ENCODE measurements at regions not wholly inside any gene's neighbourhood (a gene's known extent, or its start where the extent isn't known, plus 50 kb on each side); places are given as distances from the start of the nearest gene placed in this dataset.
A peak's percentile ranks its signal among the peaks of the same experiment; 100 is the strongest.
"Not testable (repeated sequence)": the region's sequence is repeated elsewhere in the genome, so short reads cannot be mapped to it uniquely, and the experiment has no call there.

DNA sequence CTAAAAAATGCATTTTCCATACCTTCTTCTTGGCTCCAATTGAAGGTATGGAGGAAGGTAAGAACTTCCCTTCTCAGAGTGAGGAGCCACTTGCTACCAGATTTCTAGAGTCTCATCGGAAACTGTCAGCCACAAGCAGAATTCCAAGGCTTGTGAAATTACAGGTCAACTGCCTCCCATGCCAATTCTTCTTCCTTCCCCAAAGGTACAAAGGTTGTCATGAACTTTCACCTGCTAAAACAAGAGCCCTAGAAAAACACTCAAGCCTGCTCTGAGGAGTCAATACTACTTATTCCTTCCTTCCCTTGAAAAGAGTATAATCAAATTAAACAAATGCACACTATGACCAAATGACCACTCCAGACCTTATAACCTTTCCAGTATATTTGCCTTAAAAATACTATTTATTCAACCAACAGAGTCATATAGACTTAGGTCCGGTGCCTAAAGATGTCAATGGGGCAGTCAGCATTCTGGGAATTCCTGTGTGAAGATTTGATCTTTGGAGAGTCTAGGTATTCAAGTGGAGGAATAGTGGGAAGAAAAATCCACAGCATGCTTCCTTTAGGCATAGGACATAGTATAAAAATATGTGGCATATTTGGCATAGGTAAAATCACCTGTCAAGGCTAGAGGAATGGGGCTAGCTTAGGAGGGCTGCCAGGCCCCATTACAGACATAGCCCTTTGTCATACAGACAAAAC is 539.3 kb downstream of the LIG4 start:
- no peaks in the 10 kb centered on the region for H3K4me1 Mint-ChIP-seq
- no peak overlapping the region for H3K27ac Mint-ChIP-seq
- H3K9me3 Mint-ChIP-seq = peaks cover 3% of the 10 kb centered on the region
- no peak overlapping the region for H3K4me3 Mint-ChIP-seq
- H3K27me3 Mint-ChIP-seq = no peaks in the 10 kb centered on the region
- ATAC-seq = no peak
- no peaks in the 10 kb centered on the region for H3K36me3 Mint-ChIP-seq

DNA sequence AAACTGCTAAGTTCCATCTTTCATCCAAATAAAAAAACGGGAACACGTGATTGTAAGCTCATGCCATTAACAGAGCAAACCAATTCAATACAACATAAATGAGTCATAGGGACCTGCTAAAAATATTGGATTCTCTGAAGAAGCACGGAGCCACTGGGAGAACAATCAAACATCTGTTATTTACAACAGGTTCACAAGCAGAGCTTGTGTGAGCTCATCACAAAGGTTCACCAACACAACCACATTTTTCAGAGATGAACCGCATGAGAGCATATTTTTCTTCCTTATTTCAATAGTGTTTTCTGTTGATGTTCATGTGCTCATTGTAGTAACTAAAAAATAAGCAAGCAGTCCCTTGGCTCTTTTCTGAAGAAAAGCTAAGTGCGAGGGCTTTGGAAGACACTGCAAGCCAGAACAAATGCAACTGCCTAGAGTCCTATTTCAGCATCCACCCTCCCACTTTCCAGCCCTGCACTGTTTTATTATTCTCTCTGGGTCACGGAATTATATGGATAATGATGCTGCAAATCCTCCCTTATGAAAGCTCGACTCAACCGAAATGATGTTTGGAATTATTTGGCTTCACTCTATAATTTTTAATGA is 545.8 kb downstream of the LIG4 start:
- no peaks in the 10 kb centered on the region for H3K36me3 Mint-ChIP-seq
- H3K27ac Mint-ChIP-seq = no peak overlapping the region
- peaks cover 3% of the 10 kb centered on the region for H3K9me3 Mint-ChIP-seq

DNA sequence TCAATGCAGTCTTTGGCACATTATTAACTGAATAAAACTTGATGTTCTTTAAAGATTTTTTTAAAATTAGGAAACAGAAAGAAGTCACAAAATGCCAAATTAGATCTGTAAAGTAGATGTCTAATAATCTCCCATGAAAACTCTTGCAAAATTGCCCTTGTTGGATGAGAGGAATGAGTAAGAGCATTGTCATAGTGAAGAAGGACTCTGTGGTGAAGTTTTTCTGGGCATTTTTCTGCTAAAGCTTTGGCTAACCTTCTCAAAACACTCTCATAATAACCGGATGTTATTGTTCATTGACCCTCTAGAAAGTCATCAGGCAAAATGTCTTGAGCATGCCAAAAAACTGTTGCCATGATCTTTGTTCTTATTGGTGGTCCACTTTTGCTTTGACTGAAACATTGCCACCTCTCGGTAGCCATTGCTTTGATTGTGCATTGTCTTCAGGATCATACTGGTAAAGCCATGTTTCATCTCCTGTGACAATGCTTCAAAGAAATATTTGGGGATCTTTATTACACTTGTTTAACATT is 549.3 kb downstream of the LIG4 start:
- Mint-ChIP-seq H3K4me3 (no peak overlapping the region), H3K4me1 (no peaks in the 10 kb centered on the region), H3K27ac (no peak overlapping the region), H3K36me3 (no peaks in the 10 kb centered on the region), H3K9me3 (peaks cover 8% of the 10 kb centered on the region), H3K27me3 (no peaks in the 10 kb centered on the region)
- no peak for ATAC-seq

More for the DNA sequence above, 545.8 kb downstream of the LIG4 start:
- ATAC-seq = no peak
- Mint-ChIP-seq H3K4me3 (no peak overlapping the region), H3K4me1 (no peaks in the 10 kb centered on the region), H3K27me3 (no peaks in the 10 kb centered on the region)

DNA sequence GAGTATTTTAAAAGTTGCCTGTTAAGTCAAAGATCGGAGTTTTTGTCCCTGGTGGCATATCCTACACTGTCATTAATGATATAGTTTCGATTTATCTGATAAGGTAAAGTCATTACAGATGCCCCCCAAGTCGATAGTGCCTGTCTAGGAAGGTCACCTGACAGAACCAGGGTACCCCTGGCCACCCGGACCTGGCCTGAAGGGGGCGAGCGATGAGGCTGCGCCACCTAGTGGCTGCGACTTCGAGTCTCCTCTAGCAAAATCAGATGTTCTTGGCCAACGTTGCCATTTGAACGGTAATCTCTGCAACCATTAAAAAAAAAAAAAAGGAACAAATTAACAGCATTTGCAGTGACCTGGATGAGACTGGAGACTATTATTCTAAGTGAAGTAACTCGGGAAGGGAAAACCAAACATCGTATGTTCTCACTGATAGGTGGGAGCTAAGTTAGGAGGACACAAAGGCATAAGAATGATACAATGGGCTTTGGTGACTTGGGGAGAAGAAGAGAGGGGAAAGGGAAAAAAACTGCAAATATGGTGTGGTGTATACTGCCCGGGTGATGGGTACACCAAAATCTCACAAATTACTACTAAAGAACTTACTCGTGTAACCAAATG is 565.1 kb downstream of the LIG4 start:
- Mint-ChIP-seq H3K9me3 (no peaks in the 10 kb centered on the region), H3K4me3 (no peak overlapping the region), H3K27ac (no peak overlapping the region), H3K27me3 (no peaks in the 10 kb centered on the region), H3K4me1 (no peaks in the 10 kb centered on the region), H3K36me3 (no peaks in the 10 kb centered on the region)
- ATAC-seq = no peak

DNA sequence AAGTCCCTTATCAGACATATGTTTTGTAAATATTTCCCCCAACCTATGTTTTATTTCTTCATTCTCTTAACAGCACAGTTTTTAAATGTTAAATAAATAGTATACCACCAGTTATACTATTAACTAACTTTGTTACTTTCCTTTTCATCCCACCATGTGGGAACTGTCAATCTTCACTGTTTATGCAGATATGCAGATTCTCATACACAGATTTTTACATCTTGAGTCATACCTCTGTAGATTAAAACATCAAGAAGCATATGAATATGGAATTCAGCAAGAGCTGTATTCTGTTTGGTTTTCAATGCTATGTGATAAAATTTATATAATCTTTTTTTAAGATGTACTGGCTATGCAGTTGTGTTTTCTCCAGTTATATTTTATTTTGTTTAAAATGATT is 566.3 kb downstream of the LIG4 start:
- Mint-ChIP-seq H3K27ac (no peak overlapping the region), H3K4me1 (no peaks in the 10 kb centered on the region), H3K4me3 (no peak overlapping the region), H3K36me3 (no peaks in the 10 kb centered on the region), H3K27me3 (no peaks in the 10 kb centered on the region), H3K9me3 (no peaks in the 10 kb centered on the region)
- ATAC-seq = no peak

DNA sequence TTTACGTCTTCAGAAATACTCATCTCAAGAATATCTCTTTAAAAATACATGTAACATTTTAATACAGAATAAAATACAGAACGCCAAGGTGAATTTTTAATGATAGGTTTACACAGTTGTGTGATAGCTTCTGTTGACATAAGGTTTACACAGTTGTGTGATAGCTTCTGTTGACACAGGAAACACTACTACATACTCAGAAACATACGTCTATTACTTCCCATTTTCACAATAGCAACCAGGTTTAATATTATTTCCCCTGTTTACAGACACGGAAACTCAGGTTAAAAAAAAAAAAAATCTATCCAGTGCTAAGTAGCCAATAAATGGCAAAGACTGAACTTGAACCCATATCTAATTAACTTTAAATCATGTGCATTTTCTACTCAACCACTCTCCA is 571.2 kb downstream of the LIG4 start:
- no peaks in the 10 kb centered on the region for H3K27me3 Mint-ChIP-seq
- no peak overlapping the region for H3K27ac Mint-ChIP-seq
- no peaks in the 10 kb centered on the region for H3K36me3 Mint-ChIP-seq
- H3K9me3 Mint-ChIP-seq = peaks cover 3% of the 10 kb centered on the region
- ATAC-seq = no peak
- H3K4me3 Mint-ChIP-seq = no peak overlapping the region
- no peaks in the 10 kb centered on the region for H3K4me1 Mint-ChIP-seq

DNA sequence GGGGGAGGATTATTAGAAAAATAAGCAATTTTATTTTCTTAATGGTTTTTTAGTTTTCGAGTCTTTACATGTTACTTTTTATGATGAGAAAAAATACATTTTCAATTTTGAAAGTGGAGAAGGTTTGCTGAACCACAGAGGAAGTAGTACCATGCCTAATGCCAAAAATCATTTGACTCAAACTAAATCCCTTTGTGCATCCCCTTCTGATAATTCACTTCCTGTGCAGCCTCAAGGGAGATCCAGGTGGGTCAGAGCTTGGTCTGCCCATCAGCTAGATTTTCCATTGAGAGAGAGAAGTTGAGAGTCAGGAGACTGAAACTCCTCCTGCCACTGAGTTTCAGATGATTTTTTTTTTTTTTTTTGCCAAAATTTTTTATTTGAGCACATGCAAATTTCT is 571.7 kb downstream of the LIG4 start:
- ATAC-seq = no peak
- H3K9me3 Mint-ChIP-seq = peaks cover 3% of the 10 kb centered on the region
- H3K27me3 Mint-ChIP-seq = no peaks in the 10 kb centered on the region
- H3K27ac Mint-ChIP-seq = no peak overlapping the region
- no peaks in the 10 kb centered on the region for H3K4me1 Mint-ChIP-seq
- H3K4me3 Mint-ChIP-seq = no peak overlapping the region
- H3K36me3 Mint-ChIP-seq = no peaks in the 10 kb centered on the region

DNA sequence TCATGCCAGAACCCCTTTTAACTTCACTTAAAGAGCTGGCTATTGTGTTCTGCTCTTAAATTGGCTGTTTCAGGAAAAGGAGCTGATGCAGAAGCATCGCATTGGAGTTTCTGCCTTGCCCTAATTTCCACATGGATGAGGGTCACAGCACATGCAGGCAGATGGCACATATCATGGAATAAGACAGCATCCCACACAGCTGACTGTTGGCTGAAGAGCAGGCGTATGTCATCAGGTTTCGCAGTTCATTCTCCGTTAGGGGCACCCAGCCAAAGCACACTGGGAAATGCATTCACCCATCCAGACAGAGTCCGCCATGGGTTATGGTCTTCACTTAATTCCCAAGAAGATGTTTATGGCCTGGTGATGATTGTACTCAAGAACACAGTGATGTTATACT is 572.5 kb downstream of the LIG4 start:
- no peaks in the 10 kb centered on the region for H3K36me3 Mint-ChIP-seq
- no peaks in the 10 kb centered on the region for H3K4me1 Mint-ChIP-seq
- H3K4me3 Mint-ChIP-seq = no peak overlapping the region
- ATAC-seq = no peak
- no peak overlapping the region for H3K27ac Mint-ChIP-seq
- no peaks in the 10 kb centered on the region for H3K27me3 Mint-ChIP-seq
- peaks cover 3% of the 10 kb centered on the region for H3K9me3 Mint-ChIP-seq

DNA sequence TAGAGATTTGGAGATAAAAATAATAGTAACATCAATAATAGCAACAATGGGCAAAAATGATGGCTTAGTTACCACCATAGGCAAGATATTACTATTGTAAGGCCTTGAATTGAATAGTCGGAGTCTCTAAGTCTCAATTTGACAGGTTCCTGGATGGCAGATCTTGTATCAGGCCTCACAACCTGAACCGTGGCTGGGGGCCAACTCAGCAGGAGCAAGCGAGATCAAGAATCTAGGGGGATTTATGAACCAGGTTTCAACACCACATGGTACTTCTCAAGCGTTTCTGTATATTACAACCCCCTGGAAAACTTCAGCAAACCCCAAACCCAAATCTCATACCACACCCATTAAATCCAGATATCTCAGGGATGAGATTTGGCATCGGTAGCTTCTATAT is 573.8 kb downstream of the LIG4 start:
- ATAC-seq = no peak
- peaks cover 3% of the 10 kb centered on the region for H3K9me3 Mint-ChIP-seq
- H3K4me1 Mint-ChIP-seq = no peaks in the 10 kb centered on the region
- no peak overlapping the region for H3K4me3 Mint-ChIP-seq
- no peaks in the 10 kb centered on the region for H3K36me3 Mint-ChIP-seq
- no peak overlapping the region for H3K27ac Mint-ChIP-seq
- no peaks in the 10 kb centered on the region for H3K27me3 Mint-ChIP-seq

DNA sequence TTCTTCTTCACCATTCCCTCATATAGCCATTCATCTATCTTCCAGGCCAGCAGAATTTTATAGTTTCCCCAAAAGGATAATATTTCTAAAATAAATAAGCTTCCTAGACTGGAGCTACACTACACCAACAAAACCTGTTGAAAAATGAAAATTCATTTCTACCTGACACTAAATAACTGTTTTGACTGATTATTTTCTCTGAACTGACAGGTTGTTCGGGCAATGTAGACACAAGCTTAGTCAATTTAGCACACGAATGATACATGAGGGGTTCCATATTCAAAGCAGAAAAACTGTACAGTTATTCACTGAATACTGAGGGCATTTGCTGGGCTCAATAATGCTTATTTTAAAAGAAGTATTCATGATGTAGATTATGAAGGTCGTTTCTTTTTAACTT is 589.7 kb downstream of the LIG4 start:
- no peak overlapping the region for H3K4me3 Mint-ChIP-seq
- H3K27me3 Mint-ChIP-seq = no peaks in the 10 kb centered on the region
- no peak for ATAC-seq
- no peak overlapping the region for H3K27ac Mint-ChIP-seq
- H3K9me3 Mint-ChIP-seq = peaks cover 2% of the 10 kb centered on the region
- H3K4me1 Mint-ChIP-seq = no peaks in the 10 kb centered on the region
- H3K36me3 Mint-ChIP-seq = no peaks in the 10 kb centered on the region

DNA sequence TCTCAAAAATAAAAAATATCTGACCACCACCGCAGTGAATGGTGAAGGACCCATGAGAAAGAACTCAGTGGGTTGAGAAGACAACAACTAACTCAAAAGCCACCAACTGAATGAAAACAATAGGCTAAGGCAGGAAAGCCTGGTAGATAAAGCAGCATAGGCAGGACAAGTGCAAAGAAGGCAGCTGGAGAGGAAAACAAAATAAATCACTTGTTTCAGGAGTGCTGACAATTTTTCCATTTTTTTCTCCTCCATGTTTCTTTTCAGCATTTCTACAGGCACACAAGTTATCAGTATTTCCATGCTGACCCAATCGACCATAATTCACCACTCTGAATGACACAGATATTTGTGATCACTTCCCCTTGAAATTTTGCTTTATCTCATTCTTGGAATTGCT is 597.8 kb downstream of the LIG4 start:
- ATAC-seq = no peak
- no peak overlapping the region for H3K27ac Mint-ChIP-seq
- H3K27me3 Mint-ChIP-seq = no peaks in the 10 kb centered on the region
- H3K36me3 Mint-ChIP-seq = no peaks in the 10 kb centered on the region
- no peaks in the 10 kb centered on the region for H3K4me1 Mint-ChIP-seq
- no peak overlapping the region for H3K4me3 Mint-ChIP-seq
- H3K9me3 Mint-ChIP-seq = peaks cover 12% of the 10 kb centered on the region

DNA sequence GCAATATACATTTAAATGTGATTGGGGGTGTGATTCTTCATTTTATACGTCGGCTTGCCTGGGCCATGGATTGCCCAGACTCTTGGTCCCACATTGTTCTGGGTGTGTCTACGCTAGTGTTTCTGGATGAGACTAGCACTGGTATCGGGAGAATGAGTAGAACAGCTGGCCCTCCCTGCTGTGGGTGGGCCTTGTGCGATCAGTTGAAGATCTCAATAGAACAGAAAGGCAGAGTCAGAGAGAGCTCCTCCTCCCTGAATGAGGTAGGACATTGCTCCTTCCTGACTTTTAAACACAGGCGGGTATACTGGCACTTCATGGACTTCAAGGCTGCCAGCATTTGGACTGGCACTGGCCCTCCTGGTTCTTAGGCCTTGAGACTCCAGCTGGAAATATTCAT is 603.0 kb downstream of the LIG4 start:
- Mint-ChIP-seq H3K4me1 (no peaks in the 10 kb centered on the region), H3K27ac (no peak overlapping the region), H3K9me3 (peaks cover 9% of the 10 kb centered on the region), H3K36me3 (no peaks in the 10 kb centered on the region), H3K27me3 (no peaks in the 10 kb centered on the region), H3K4me3 (no peak overlapping the region)
- ATAC-seq = no peak

DNA sequence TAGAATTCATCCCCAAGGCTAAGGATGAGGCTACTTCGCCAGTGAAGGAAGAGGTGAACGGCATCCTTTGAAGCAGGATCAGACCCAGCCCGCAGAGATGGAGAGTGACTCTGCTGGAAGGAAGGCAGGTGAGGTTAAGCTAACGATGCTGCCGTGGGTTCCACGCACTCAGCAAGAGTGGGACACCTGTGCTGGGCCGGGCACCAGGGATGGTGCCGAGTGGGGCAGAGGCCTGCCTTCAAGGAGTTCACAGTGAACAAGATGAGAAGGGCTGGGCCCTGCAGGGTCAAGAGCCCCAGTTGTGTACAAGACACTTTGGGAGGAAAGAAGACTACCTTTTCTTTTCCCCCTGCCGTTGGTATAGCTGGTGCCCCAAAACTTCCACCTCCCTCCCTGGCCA is 606.6 kb downstream of the LIG4 start:
- Mint-ChIP-seq H3K9me3 (peaks cover 6% of the 10 kb centered on the region), H3K27me3 (no peaks in the 10 kb centered on the region), H3K27ac (no peak overlapping the region), H3K36me3 (no peaks in the 10 kb centered on the region), H3K4me3 (no peak overlapping the region), H3K4me1 (no peaks in the 10 kb centered on the region)
- ATAC-seq = peak; percentile 39

DNA sequence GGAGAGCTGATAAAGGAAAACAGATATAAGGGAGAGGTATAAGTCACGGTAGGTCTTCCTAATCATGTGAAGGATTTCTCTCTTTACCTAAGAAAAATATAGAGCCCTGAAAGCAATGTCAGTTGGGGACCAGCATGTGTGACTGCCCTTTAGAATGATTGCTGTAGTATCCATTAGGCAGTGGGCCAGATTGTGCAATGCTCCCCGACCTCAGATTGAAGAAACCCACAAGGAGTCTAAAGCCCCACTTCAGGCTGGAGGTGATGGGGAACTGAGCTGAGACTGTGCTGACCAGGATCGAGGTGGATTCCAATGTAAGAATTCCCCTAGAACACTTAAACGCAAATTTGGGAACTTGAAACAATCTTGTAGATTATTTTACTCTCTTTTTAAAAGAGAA is 614.4 kb downstream of the LIG4 start:
- H3K36me3 Mint-ChIP-seq = no peaks in the 10 kb centered on the region
- ATAC-seq = no peak
- no peaks in the 10 kb centered on the region for H3K27me3 Mint-ChIP-seq
- no peak overlapping the region for H3K4me3 Mint-ChIP-seq
- no peaks in the 10 kb centered on the region for H3K4me1 Mint-ChIP-seq
- H3K9me3 Mint-ChIP-seq = peaks cover 4% of the 10 kb centered on the region
- no peak overlapping the region for H3K27ac Mint-ChIP-seq

DNA sequence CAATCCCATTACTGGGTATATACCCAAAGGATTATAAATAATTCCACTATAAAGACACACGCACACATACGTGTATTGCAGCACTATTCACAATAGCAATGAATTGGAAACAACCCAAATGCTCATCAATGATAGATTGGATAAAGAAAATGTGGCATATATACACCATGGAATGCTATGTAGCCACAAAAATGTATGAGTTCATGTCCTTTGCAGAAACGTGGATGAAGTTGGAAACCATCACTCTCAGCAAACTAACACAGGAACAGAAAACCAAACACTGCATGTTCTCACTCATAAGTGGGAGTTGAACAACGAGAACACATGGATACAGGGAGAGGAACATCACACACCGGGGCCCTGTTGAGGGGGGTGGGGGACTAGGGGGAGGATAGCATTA is 619.0 kb downstream of the LIG4 start:
- H3K27me3 Mint-ChIP-seq, ATAC-seq, H3K36me3 Mint-ChIP-seq, H3K27ac Mint-ChIP-seq, H3K9me3 Mint-ChIP-seq, H3K4me1 Mint-ChIP-seq, H3K4me3 Mint-ChIP-seq: not testable (repeated sequence)

DNA sequence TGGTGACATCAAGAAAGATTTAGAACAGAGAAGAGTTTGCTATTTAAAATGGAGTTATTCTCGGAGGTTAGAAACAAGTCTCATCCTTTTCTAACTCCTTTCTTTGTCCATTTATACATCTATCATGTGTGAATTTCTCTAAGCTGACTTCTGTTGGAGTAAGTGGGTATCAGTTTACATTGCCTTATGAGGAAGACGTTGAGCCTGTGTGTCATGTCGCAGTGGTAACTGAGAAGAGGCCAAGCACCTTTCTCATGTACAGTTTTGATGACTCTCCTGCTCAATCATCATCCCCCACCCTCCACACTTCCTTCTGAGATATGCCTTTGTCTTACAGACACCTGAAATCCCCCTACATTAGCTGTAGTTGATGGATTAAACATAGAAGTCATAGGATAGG is 624.8 kb downstream of the LIG4 start:
- Mint-ChIP-seq H3K27ac (no peak overlapping the region), H3K4me1 (no peaks in the 10 kb centered on the region), H3K27me3 (no peaks in the 10 kb centered on the region), H3K9me3 (no peaks in the 10 kb centered on the region), H3K36me3 (no peaks in the 10 kb centered on the region), H3K4me3 (no peak overlapping the region)
- ATAC-seq = no peak
